Mucosa of descending colon (tissue), 3 donors: ENCODE measurements at regions not wholly inside any gene's neighbourhood (a gene's known extent, or its start where the extent isn't known, plus 50 kb on each side); places are given as distances from the start of the nearest gene placed in this dataset.

Experiments used
- ATAC-seq: fragments of 200-7000 bp; cut with Tn5 transposase; one replicate; pipeline ENCODE4 v1.9.1; 2020; ENCODE audit warnings: mild to moderate bottlenecking, moderate library complexity
- DNase-seq, 3 donors: peaks; one replicate each; pipeline ENCODE4 v3.0.0-alpha.2; 2020
- H3K36me3 ChIP-seq: fragments of 200-600 bp; one replicate; pipeline ENCODE4 v1.8.0; 2021; ENCODE audit warnings: low read depth, mild to moderate bottlenecking
- H3K4me1 ChIP-seq: fragments of 200-600 bp; one replicate; pipeline ENCODE4 v1.8.0; 2021; ENCODE audit warnings: low read depth, mild to moderate bottlenecking
- H3K4me3 ChIP-seq: fragments of 200-600 bp; one replicate; pipeline ENCODE4 v1.8.0; 2021; ENCODE audit warnings: mild to moderate bottlenecking
- H3K9me3 ChIP-seq: fragments of 200-600 bp; one replicate; pipeline ENCODE4 v1.8.0; 2021; ENCODE audit warnings: mild to moderate bottlenecking
- intact Hi-C, 2 donors: fragments of 100-400 bp; cut with DNase I in 1 of 2; cut with micrococcal nuclease in 1 of 2; formaldehyde crosslinking; loops; one replicate each; pipeline versions ENCODE4 v1.11.0 to v1.11.1; 2022; cut with DNase I, micrococcal nuclease
- TF ChIP-seq, protein P1 (sequence below): fragments of 200-600 bp; IDR thresholded peaks from one replicate; pipeline ENCODE4 v1.8.0; 2022; ENCODE audit warnings: antibody characterized with exemption, mild to moderate bottlenecking
- donor health status: DM: no; HTN: no; CAD: no; lungs with moderate emphysema.
- donor health status: DM: no; HTN: no; CAD: no.
- donor health status: DM: no; HTN: yes; CAD: no.

DNA sequence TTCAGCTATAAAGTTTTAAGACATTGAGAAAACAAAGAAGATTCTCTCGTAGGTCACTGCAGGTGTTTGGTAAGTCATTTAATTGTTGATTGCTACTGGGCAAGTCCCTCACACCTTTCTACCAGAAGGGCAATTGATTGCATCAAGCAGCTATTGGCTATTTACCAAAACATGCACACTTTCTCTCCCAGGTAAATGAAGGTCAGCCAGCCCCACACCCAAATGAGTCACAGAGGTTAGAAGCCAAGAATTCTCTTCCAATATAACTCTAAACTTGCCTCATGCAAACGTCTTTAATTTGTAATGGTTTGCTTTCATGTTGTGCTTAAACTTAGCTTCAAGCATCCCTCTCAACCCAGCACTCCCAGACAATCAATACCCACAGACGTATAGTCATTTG lies 475.3 kb upstream of the ADGRL2 start:
- no peaks in the 10 kb centered on the region for H3K36me3 ChIP-seq
- H3K4me1 ChIP-seq = no peaks in the 10 kb centered on the region
- H3K4me3 ChIP-seq = no peak overlapping the region
- H3K9me3 ChIP-seq = no peaks in the 10 kb centered on the region
- intact Hi-C loops = no loop called here
- TF ChIP-seq, protein P1, sequence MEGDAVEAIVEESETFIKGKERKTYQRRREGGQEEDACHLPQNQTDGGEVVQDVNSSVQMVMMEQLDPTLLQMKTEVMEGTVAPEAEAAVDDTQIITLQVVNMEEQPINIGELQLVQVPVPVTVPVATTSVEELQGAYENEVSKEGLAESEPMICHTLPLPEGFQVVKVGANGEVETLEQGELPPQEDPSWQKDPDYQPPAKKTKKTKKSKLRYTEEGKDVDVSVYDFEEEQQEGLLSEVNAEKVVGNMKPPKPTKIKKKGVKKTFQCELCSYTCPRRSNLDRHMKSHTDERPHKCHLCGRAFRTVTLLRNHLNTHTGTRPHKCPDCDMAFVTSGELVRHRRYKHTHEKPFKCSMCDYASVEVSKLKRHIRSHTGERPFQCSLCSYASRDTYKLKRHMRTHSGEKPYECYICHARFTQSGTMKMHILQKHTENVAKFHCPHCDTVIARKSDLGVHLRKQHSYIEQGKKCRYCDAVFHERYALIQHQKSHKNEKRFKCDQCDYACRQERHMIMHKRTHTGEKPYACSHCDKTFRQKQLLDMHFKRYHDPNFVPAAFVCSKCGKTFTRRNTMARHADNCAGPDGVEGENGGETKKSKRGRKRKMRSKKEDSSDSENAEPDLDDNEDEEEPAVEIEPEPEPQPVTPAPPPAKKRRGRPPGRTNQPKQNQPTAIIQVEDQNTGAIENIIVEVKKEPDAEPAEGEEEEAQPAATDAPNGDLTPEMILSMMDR = no peak
- ATAC-seq (no peak), DNase-seq (no peak)

DNA sequence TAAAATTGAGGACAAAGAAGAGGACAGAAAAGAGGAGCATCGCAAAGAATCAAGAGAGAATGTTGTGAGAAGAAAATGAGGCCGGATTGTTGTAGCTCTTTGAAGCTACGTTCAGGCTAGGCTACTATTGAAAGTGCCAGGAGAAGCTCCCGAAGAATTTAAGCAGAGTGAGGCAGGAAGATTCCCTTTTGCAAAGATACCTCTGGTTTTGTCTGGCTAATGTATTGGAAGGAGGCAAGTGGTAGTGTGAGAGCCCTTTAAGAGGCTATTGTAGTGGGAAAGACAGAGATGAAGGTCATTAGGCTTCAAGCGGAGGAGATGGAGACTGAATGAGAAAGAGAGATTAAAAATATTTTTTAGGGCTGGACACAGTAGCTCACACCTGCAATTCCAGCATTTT lies 476.9 kb upstream of the ADGRL2 start:
- no peak for DNase-seq
- Histone ChIP-seq H3K36me3 (no peaks in the 10 kb centered on the region), H3K9me3 (no peaks in the 10 kb centered on the region), H3K4me3 (no peak overlapping the region), H3K4me1 (no peaks in the 10 kb centered on the region)
- intact Hi-C loops = no loop called here
- no peak for ATAC-seq
- TF ChIP-seq, protein P1 = no peak

DNA sequence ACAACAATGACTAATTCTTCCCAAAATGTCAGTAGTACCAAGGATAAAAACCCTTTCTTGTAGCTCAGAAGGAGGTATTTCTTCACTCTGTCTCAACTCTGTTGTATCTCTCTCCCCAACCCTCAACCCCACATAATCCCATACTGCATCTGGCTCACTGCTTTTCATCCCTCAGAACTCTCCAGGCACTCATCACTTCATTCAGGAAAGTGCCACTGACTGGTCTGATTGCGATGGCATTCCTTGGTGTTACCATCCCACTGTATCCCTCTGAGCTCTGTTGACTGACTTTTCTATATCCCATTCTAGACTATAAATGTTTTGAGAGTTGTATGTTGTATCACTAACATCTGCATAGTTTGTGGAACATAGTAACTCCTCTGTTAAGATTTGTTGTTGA lies 483.5 kb upstream of the ADGRL2 start:
- TF ChIP-seq, protein P1 = no peak
- ATAC-seq (no peak), DNase-seq (no peak)
- Histone ChIP-seq H3K4me3 (no peak overlapping the region), H3K4me1 (no peaks in the 10 kb centered on the region), H3K36me3 (no peaks in the 10 kb centered on the region), H3K9me3 (no peaks in the 10 kb centered on the region)
- intact Hi-C loops = no loop called here

DNA sequence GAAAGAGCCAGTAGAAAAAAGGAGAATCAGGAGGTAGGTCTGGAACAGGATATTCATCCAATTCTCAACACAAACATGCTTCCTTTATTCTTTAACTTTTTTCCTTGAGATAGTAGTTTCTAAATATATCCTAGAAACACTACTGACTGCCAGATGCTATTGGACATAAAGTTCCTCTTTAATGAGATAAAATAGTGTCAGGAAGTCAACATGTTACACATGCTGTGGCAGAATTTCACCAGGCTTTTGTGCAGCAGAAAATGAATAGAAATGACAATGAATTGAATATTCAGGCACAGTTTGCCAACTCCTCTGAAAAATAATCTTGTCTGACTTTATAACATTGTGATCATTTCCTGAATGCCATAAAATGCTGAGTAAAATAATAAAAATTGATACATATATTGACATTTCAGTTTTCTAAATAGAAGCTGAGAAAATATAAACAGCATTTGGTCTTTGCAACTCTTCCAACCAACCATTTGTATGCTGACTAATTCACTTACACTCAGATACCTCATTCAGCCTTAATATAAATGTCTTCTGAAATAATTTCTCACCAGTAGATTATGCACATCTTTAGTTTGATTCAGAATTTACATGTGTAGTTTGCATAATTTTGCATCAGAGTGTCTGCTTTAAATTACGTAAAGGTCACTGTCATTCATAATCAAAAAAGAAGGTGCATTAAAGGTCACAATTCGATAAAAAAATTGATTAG lies 486.1 kb upstream of the ADGRL2 start:
- DNase-seq = no peak
- no peaks in the 10 kb centered on the region for H3K36me3 ChIP-seq
- intact Hi-C loops = no loop called here
- TF ChIP-seq, protein P1 = no peak
- no peaks in the 10 kb centered on the region for H3K4me1 ChIP-seq
- no peak for ATAC-seq
- no peaks in the 10 kb centered on the region for H3K9me3 ChIP-seq
- no peak overlapping the region for H3K4me3 ChIP-seq

DNA sequence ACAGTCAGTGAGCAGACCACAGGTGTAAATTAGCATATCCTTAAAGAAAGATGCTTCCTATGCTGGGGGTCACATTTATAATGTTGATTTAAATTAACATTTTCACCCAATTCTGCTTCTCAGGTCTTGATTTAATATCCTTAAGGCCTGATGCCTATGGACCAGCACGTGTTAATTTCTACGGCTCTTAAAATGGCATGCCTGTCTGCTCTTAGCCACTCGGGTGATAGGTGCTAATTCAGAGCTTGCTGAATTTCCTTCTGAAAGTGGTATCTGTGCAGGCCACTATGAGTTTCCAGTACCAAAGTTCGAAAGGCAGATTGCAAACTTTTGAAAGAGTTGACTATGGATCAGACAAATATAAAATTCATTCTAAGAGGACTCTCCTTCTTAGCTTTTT lies 487.4 kb upstream of the ADGRL2 start:
- DNase-seq (no peak), ATAC-seq (no peak)
- H3K4me3 ChIP-seq = no peak overlapping the region
- intact Hi-C loops = no loop called here
- TF ChIP-seq, protein P1 = no peak
- H3K36me3 ChIP-seq = no peaks in the 10 kb centered on the region
- no peaks in the 10 kb centered on the region for H3K4me1 ChIP-seq
- no peaks in the 10 kb centered on the region for H3K9me3 ChIP-seq

DNA sequence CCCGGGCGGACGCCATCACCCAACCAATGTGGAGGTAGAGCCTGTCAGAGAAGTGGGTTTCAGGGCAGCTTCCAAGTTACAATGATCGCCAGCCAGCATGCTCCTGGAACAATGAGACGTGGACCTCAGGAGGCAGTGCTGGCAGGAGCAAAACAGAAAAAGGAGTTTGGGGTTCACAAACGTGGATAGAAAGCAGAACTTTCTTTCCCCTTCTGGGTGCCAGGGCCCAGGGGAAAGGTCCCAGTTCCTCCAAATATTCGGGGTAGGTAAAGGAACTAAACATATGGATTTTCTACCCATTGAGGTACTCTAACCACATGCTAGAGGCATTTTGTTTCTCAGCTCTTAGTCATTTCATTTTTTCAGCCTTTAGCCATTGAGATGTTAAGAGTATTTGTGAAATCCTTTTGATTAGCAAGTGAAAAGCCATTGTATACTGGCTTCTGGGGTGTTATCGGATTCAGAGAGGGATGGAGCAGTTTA lies 488.4 kb upstream of the ADGRL2 start:
- ATAC-seq = no peak
- intact Hi-C loops = no loop called here
- H3K36me3 ChIP-seq = no peaks in the 10 kb centered on the region
- H3K9me3 ChIP-seq = no peaks in the 10 kb centered on the region
- H3K4me3 ChIP-seq = no peak overlapping the region
- TF ChIP-seq, protein P1 = no peak
- H3K4me1 ChIP-seq = no peaks in the 10 kb centered on the region
- no peak for DNase-seq
